G401.6 (cell line): ENCODE measurements at regions not wholly inside any gene's neighbourhood (a gene's known extent, or its start where the extent isn't known, plus 50 kb on each side); places are given as distances from the start of the nearest gene placed in this dataset.

ENCODE experiments used
- FAIRE-seq: peaks from 2 replicates; lab custom pipeline; 2012; peaks lifted over from hg19 to GRCh38; lab: Jason Lieb, UNC

DNA sequence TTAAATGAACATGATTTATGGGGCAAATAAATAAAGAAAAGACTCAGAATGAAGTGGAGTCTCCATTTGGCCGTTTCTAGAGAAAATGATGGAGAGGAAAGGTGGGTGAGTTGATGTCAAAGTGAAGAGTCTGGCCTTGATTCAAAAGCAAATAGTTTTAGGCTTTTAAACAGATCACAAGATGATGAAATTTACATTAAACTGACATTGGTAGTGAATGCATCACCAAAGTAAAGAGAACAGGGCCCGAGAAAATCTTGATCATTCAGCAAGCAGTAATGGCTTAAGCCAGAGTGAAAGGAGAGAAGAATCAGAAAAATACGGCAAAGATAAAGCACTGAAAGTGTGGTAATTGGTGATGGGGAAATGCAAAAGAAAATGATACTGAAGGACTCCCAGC, 460.0 kb upstream of the SGCD start:
- FAIRE-seq: no peak

DNA sequence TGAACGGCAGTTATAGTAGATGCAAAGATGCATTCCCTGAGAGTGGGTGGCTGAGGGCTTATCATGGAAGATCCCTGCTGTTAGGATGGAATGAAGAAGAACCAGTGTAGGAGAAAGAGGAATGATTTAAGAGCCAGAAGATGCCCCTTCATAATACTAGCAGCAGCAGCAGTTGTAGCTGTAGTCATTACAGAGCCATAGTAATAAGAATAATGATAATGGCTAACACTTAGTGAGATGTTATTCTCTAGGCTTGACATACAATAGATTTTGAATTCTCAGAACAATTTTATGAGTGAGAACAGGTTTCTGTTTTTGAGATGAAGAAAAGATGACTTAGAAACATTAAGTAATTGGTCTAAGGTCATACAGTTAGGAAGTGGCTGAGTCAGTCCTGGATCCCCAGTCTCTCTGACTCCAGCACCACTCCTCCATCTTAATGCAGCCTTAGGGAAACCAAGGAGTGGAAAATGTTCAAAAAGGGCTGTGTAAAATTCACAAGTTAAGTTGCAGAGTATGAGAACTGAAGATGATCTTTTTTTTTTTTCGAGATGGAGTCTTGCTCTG, 459.4 kb upstream of the SGCD start:
- no peak for FAIRE-seq

- no peak for FAIRE-seq
Observed at GRCh38 chr5:155870636-155871035, 456.3 kb upstream of the SGCD start.

GRCh38 chr5:155871623-155872022, 455.3 kb upstream of the SGCD start:
- FAIRE-seq: no peak

DNA sequence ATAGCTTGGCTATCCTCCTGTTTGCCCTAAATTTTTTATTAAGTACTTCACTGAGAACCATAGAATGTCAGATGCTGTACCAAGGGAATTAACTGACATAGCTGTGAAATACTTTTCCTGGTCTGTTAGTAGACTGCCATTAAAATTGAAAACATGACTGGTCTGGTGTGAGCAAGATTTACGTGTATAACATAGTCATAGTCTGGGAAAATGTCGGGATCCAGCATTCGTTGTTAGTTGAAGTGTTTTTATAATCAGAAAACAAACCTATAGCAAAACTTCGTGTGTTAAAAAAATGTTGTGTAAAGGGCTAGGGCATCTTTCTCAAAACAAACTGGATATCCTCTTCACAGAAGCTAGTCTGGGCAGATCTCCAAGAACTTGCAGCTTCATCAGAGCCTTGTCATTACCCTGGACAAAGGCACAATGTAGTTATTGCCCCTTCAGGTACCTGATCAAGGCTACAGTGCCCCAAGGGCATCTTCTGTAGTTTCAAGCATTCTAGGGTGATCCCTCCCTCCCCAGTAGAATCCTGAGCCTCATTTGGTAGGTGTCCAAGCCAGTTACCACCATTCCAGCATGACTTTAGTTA, 454.2 kb upstream of the SGCD start:
- no peak for FAIRE-seq

- FAIRE-seq: no peak
Observed at GRCh38 chr5:155878991-155879575, 447.9 kb upstream of the SGCD start.

DNA sequence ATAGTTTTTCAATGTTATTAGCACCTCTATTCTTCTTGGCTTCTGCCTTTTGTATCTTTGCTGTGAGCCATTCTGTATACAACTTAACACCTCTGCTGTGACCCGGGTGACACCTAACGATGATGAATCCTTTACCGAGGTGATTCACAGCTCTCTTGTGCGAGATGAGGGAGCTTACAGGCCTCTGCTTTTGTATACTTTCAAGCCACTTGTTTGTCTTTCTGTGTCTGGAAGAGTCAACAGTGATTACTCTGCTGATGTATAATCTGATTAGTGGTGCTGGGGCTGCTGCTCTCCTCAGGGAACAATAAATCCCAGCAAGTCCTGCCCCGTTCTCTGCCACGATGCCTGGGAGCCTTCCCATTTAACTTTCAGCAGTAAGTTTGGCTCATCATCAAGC, 442.9 kb upstream of the SGCD start:
- FAIRE-seq: no peak

GRCh38 chr5:155885199-155885598, 441.8 kb upstream of the SGCD start:
- no peak for FAIRE-seq

GRCh38 chr5:155886311-155887031, 440.5 kb upstream of the SGCD start:
- no peak for FAIRE-seq

DNA sequence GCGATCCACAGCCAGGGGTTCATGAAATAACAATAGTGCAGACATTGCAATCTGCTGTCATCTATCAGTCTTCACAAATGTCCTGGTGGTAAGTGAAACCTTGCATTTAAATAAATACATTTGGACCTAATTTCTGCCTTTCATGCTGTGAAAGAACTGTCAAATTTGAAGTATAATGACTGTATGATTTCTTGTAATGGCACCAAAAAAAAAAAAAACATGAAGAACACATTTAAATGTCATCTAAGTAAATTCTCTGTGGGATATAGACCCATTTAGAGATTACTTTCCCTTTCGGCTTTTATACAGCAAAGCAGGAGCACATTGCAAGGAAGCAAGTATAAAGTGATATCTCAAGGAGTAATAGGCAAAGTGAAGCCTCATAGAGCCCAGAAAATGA, 431.5 kb upstream of the SGCD start:
- no peak for FAIRE-seq

- FAIRE-seq: no peak
Observed at GRCh38 chr5:155897761-155898160, 429.2 kb upstream of the SGCD start.

- FAIRE-seq: no peak
Observed at GRCh38 chr5:155898284-155898683, 428.7 kb upstream of the SGCD start.

- no peak for FAIRE-seq
Observed at GRCh38 chr5:155903791-155904190, 423.2 kb upstream of the SGCD start.

GRCh38 chr5:155905364-155905763, 421.6 kb upstream of the SGCD start:
- no peak for FAIRE-seq

DNA sequence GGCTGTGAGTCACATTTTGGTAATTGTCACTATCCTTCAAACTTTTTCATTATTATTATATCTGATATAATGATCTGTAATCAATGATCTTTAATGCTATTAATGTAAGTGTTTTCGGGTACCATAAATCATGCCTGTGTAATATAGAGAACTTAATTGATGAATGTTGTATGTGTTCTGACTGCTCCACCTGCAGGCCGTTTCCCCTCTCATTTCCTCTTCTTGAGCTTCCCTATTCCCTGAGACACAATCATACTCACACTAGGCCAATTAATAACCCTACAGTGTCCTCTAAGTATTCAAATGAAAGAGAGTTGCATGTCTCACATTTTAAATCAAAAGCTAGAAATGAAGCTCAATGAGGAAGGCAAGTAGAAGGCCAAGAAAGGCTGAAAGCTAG, 420.9 kb upstream of the SGCD start:
- FAIRE-seq: no peak

- FAIRE-seq: no peak
Observed at GRCh38 chr5:155908543-155908942, 418.4 kb upstream of the SGCD start.

DNA sequence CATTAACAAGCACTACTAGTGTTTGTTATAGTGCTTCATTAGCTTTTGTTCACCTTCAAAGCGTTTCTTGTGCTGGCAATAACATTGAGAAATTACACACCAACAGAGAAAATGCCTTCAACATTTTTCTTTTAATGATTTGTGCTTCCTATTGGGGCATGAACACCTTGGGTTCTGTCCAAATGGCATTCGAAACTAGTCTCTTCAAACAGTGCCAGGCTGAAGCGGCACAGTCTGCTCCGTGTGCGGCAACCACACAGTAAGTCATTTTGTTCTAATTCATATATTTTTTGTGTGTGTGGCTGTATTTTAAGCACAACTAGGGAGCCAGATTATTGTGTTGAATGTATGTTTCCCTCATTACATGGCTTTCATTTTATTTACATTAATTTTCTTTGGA, 414.7 kb upstream of the SGCD start:
- no peak for FAIRE-seq

- FAIRE-seq: no peak
Observed at GRCh38 chr5:155914766-155915165, 412.2 kb upstream of the SGCD start.

- no peak for FAIRE-seq
Observed at GRCh38 chr5:155915601-155916000, 411.4 kb upstream of the SGCD start.

DNA sequence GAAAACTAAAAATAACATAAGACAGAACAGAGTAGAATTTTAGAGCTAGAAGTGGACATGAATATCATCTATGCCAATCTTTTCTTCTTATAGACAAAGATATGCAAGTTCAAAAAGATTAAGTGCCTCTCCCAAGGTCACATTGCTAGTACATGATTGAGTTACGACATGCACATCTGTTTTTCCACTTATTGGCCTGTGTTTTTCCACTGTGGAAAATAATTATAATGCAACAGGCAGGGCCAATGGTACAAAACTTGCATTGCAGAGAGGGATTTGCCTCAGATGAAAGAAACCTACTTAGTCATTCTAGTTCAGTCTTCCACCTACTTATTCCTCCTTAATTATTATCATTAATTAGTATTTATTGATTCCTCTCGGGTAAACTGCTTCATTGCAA, 407.8 kb upstream of the SGCD start:
- no peak for FAIRE-seq

- no peak for FAIRE-seq
Observed at GRCh38 chr5:155919725-155920124, 407.2 kb upstream of the SGCD start.

DNA sequence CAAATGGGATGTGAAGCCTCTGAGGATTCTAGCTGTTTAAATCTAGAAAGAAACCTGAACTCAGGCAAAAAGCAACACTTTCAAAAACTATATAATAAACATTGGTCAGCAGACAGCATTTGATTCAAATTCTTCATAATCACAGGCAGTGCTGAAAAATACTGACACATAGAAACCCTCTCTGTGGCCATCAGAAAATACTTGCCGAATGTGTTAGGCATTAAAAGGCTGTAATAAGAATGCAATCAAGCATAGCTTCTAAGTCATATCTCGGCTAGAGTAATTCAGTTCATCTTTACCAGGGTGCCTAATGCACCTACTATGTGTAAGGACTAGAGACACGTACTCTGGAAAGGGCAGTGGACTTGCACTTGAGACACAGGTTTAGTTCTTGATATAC, 405.3 kb upstream of the SGCD start:
- FAIRE-seq: no peak

DNA sequence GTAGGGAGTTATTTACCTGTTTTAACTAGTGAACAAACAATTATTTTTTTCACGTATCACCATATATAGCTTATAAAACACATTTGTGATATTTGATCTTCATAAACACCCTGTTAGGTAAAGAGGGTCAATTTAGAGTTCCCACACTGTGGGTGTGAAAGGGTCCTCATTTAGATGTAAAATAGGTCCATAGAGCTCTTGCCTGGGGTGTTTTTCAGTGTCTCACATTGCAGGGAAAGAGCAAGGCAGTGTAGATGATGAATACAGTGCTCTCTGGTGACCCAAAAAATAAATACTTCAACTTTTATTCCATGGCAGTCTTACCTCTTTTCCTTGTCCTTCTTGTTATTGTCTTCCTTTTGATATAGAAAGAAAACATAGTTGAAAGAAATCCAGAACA, 403.2 kb upstream of the SGCD start:
- FAIRE-seq: no peak

DNA sequence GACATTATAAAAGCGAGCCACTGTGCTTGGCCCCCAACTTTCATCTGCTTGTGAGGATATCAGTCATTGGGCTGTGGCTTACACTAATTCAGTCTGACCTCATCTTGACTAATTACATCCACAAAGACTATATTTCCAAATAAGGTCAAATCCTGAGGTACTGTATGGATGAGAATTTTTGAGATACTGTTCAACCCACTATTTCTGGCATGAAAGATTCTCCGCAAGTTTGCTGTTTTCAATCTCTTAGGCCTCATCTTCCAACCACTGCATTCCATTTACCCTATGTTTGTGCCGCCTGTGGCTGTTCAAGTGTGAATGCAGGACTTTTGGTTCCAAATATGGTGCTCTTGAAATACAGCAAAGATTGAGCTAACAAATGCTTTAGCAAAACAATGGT, 400.9 kb upstream of the SGCD start:
- no peak for FAIRE-seq
